Ishikawa (cell line): ENCODE measurements at regions not wholly inside any gene's neighbourhood (a gene's known extent, or its start where the extent isn't known, plus 50 kb on each side); places are given as distances from the start of the nearest gene placed in this dataset.

ENCODE experiments used
- CEBPB ChIP-seq: IDR thresholded peaks from 2 replicates; pipeline ENCODE4 v1.6.1; 2012
- CREB1 ChIP-seq: IDR thresholded peaks from 2 replicates; pipeline ENCODE4 v1.6.1; 2012; ENCODE audit warnings: low read depth
- EGR1 ChIP-seq: IDR thresholded peaks from 2 replicates; pipeline ENCODE4 v1.6.1; 2012
- EP300 ChIP-seq: IDR thresholded peaks from 2 replicates; pipeline ENCODE4 v1.6.1; 2012; ENCODE audit warnings: borderline replicate concordance
- FOXM1 ChIP-seq: IDR thresholded peaks from 2 replicates; pipeline ENCODE4 v1.6.1; 2012; ENCODE audit warnings: low read depth, borderline replicate concordance
- MAX ChIP-seq: IDR thresholded peaks from 2 replicates; pipeline ENCODE4 v1.6.1; 2012
- NFIC ChIP-seq: IDR thresholded peaks from 2 replicates; pipeline ENCODE4 v1.6.1; 2012
- RAD21 ChIP-seq: IDR thresholded peaks from 2 replicates; pipeline ENCODE4 v1.6.1; 2012; ENCODE audit warnings: low read depth
- REST ChIP-seq: IDR thresholded peaks from 2 replicates; pipeline ENCODE4 v1.6.1; 2012; ENCODE audit warnings: low read depth, mild to moderate bottlenecking
- TAF1 ChIP-seq: IDR thresholded peaks from 2 replicates; pipeline ENCODE4 v1.6.1; 2012; ENCODE audit warnings: low read depth, mild to moderate bottlenecking
- TCF12 ChIP-seq: IDR thresholded peaks from 2 replicates; pipeline ENCODE4 v1.6.1; 2012; ENCODE audit warnings: low read depth
- TEAD4 ChIP-seq: IDR thresholded peaks from 2 replicates; pipeline ENCODE4 v1.6.1; 2012
- USF1 ChIP-seq: IDR thresholded peaks from 2 replicates; pipeline ENCODE4 v1.6.1; 2012
- YY1 ChIP-seq: IDR thresholded peaks from 2 replicates; pipeline ENCODE4 v1.6.1; 2012; ENCODE audit warnings: low read depth
- ZBTB7A ChIP-seq: IDR thresholded peaks from 2 replicates; pipeline ENCODE4 v1.6.1; 2012; ENCODE audit warnings: low read depth

GRCh38 chr14:66361013-66361412 is 125.2 kb upstream of the CCDC196 start:
- no peak for TF ChIP-seq EGR1
- no peak for TF ChIP-seq CREB1
- no peak for TF ChIP-seq CEBPB
- TF ChIP-seq USF1, result no peak
- TF ChIP-seq TAF1, result no peak
- no peak for TF ChIP-seq TCF12
- TF ChIP-seq EP300, result no peak
- no peak for TF ChIP-seq NFIC
- no peak for TF ChIP-seq TEAD4
- TF ChIP-seq REST, result no peak
- no peak for TF ChIP-seq YY1
- TF ChIP-seq ZBTB7A, result no peak
- TF ChIP-seq MAX, result no peak
- TF ChIP-seq FOXM1, result no peak
- no peak for TF ChIP-seq RAD21

GRCh38 chr14:66365388-66365787 is 120.8 kb upstream of the CCDC196 start:
- TF ChIP-seq FOXM1, result no peak
- no peak for TF ChIP-seq REST
- TF ChIP-seq RAD21, result no peak
- no peak for TF ChIP-seq NFIC
- TF ChIP-seq TAF1, result no peak
- no peak for TF ChIP-seq CREB1

GRCh38 chr14:66369157-66369697 is 116.9 kb upstream of the CCDC196 start:
- TF ChIP-seq NFIC (no peak), FOXM1 (no peak), CREB1 (no peak), TEAD4 (no peak), CEBPB (no peak), REST (no peak), MAX (no peak), TAF1 (no peak), RAD21 (no peak), YY1 (no peak)

GRCh38 chr14:66371776-66372175 is 114.4 kb upstream of the CCDC196 start:
- TF ChIP-seq USF1 (no peak), CEBPB (no peak), REST (no peak), RAD21 (no peak), CREB1 (no peak), EP300 (no peak), YY1 (no peak), NFIC (no peak), ZBTB7A (no peak), TEAD4 (no peak), MAX (no peak), TAF1 (no peak), TCF12 (no peak), FOXM1 (no peak), EGR1 (no peak)
